T-cell (primary cell): ENCODE measurements at regions not wholly inside any gene's neighbourhood (a gene's known extent, or its start where the extent isn't known, plus 50 kb on each side); places are given as distances from the start of the nearest gene placed in this dataset.

ENCODE experiments used
- ATAC-seq, 4 experiments: fragments of 200-7000 bp in 3 of 4; fragments of 150-1000 bp in 1 of 4; cut with Tn5 transposase; replicated peaks in 1 of 4; 1 replicate in 3 of 4; 2 replicates in 1 of 4; pipeline ENCODE4 v1.10.0; 2021; ENCODE audit warnings: moderate library complexity in 3 of 4, mild to moderate bottlenecking in 2 of 4, moderate number of reproducible peaks in 1 of 4
- CTCF ChIA-PET, 2 donors: fragments of 300-600 bp; sonication (Branson Sonifier 250); formaldehyde crosslinking; loops; one replicate each; lab custom pipeline; 2022; ENCODE audit warnings: antibody characterized with exemption in 2 of 2; lab: Charles Lee
- POLR2A ChIA-PET, 2 donors: fragments of 300-600 bp; sonication (Branson Sonifier 250); formaldehyde crosslinking; loops; one replicate each; lab custom pipeline; 2022; ENCODE audit warnings: antibody characterized with exemption in 2 of 2; lab: Charles Lee
- DNase-seq, 35 experiments: peaks; one replicate each; pipeline versions ENCODE4 v3.0.0 to v3.0.0-alpha.2; 2013 to 2023
- H3K27ac ChIP-seq: one replicate; pipeline ENCODE4 v1.5.1; 2013; ENCODE audit warnings: low read length
- H3K27me3 ChIP-seq, 2 experiments: replicated peaks in 1 of 2; 1 replicate in 1 of 2; 2 replicates in 1 of 2; pipeline versions ENCODE4 v1.6.1 to v1.7.0; 2013; ENCODE audit warnings: low read length in 1 of 2, mixed read lengths in 1 of 2; ENCODE audit not compliant: control insufficient read depth in 2 of 2, insufficient read depth in 2 of 2; ENCODE audit errors: extremely low read depth in 1 of 2
- H3K36me3 ChIP-seq, 2 donors: 1 replicate in 1 of 2; 2 replicates in 1 of 2; pipeline versions ENCODE4 v1.6.1 to v1.7.0; 2013; ENCODE audit warnings: low read length in 1 of 2; ENCODE audit not compliant: control insufficient read depth in 2 of 2, insufficient read depth in 1 of 2; ENCODE audit errors: extremely low read depth in 1 of 2
- H3K4me1 ChIP-seq, 2 experiments: 1 replicate in 1 of 2; 2 replicates in 1 of 2; pipeline versions ENCODE4 v1.6.1 to v1.7.0; 2013; ENCODE audit warnings: low read length in 2 of 2, mixed read lengths in 1 of 2; ENCODE audit not compliant: insufficient read depth in 2 of 2, control insufficient read depth in 1 of 2; ENCODE audit errors: extremely low read depth in 1 of 2
- H3K4me3 ChIP-seq, 2 donors: 1 replicate in 1 of 2; 2 replicates in 1 of 2; pipeline versions ENCODE4 v1.5.1 to v1.7.0; 2013; ENCODE audit warnings: mild to moderate bottlenecking in 2 of 2, low read length in 1 of 2, moderate library complexity in 1 of 2; ENCODE audit not compliant: control insufficient read depth in 1 of 2; ENCODE audit errors: extremely low read depth in 1 of 2
- H3K9me3 ChIP-seq: 2 replicates; pipeline ENCODE4 v1.7.0; 2013
- H3K27ac Mint-ChIP-seq, 2 donors: one replicate each; pipeline ENCODE4 v1.8.0; 2020 to 2021; ENCODE audit warnings: mild to moderate bottlenecking in 2 of 2, mixed read lengths in 2 of 2
- H3K27me3 Mint-ChIP-seq, 2 donors: one replicate each; pipeline ENCODE4 v1.8.0; 2021 to 2022; ENCODE audit warnings: mixed read lengths in 2 of 2
- H3K36me3 Mint-ChIP-seq: one replicate; pipeline ENCODE4 v1.8.0; 2021; ENCODE audit warnings: mixed read lengths
- H3K4me1 Mint-ChIP-seq, 3 donors: one replicate each; pipeline ENCODE4 v1.8.0; 2020 to 2022; ENCODE audit warnings: mixed read lengths in 3 of 3, mild to moderate bottlenecking in 1 of 3
- H3K4me3 Mint-ChIP-seq, 3 donors: one replicate each; pipeline ENCODE4 v1.8.0; 2020 to 2022; ENCODE audit warnings: mild to moderate bottlenecking in 3 of 3, mixed read lengths in 3 of 3, moderate library complexity in 3 of 3
- H3K9me3 Mint-ChIP-seq, 3 donors: one replicate each; pipeline ENCODE4 v1.8.0; 2020 to 2022; ENCODE audit warnings: mixed read lengths in 3 of 3
- WGBS: methylation state at CpG from one replicate; pipeline ENCODE4 v1.1.5; 2013; ENCODE audit warnings: missing lambda C conversion rate; ENCODE audit not compliant: insufficient coverage; 5-methylcytosine and 5-hydroxymethylcytosine counted together

- no peak overlapping the region for H3K27ac Mint-ChIP-seq
Measured at GRCh38 chr13:67416047-67416925, 186.2 kb upstream of the PCDH9 start.

DNA sequence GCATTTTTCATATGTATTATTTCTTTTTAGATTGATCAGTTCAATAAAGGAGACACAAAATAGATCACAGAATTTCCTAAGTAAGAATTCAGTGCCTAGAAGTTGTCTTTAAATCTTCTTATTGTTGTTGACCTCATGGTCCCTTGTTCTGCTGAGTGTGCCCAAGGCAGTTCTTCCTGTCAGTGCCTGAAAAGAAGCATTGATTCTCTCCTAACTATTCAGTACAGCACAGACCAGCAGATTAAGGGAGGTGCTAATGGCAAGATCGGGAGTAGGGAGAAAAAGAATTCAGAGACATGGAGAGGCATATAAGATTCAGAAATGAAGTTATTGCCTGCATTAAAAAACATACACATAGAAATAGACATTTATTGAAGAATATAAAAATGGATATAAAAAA, 180.5 kb upstream of the PCDH9 start:
- H3K9me3 Mint-ChIP-seq, result peaks cover 0 to 3% (median 2%) of the 10 kb centered on the region in 3 donors
- WGBS, result no CpG with 5 or more reads among the region's 1 CpG
- ATAC-seq (no peak), DNase-seq (no peak)
- ChIA-PET CTCF (no interaction called here), POLR2A (no interaction called here)
- H3K27ac Mint-ChIP-seq, result no peak overlapping the region
- no peaks in the 10 kb centered on the region for H3K27me3 ChIP-seq
- H3K9me3 ChIP-seq, result no peaks in the 10 kb centered on the region
- H3K36me3 Mint-ChIP-seq, result no peaks in the 10 kb centered on the region
- no peak overlapping the region for H3K4me3 Mint-ChIP-seq
- H3K4me1 Mint-ChIP-seq, result no peaks in the 10 kb centered on the region
- no peaks in the 10 kb centered on the region for H3K4me1 ChIP-seq
- H3K27ac ChIP-seq, result no peak overlapping the region
- no peaks in the 10 kb centered on the region for H3K36me3 ChIP-seq
- H3K4me3 ChIP-seq, result no peak overlapping the region
- no peaks in the 10 kb centered on the region for H3K27me3 Mint-ChIP-seq

More at GRCh38 chr13:67416047-67416925, 186.2 kb upstream of the PCDH9 start:
- POLR2A ChIA-PET, result no interaction called here
- H3K4me1 ChIP-seq, result no peaks in the 10 kb centered on the region
- no peak overlapping the region for H3K4me3 ChIP-seq
- Mint-ChIP-seq H3K9me3 (peaks cover 0 to 6% (median 0%) of the 10 kb centered on the region in 3 donors), H3K27me3 (no peaks in the 10 kb centered on the region), H3K4me1 (no peaks in the 10 kb centered on the region), H3K36me3 (no peaks in the 10 kb centered on the region), H3K4me3 (no peak overlapping the region)
- CTCF ChIA-PET, result no interaction called here
- no peak overlapping the region for H3K27ac ChIP-seq
- no peaks in the 10 kb centered on the region for H3K9me3 ChIP-seq
- no peaks in the 10 kb centered on the region for H3K27me3 ChIP-seq
- DNase-seq, result no peak
- ATAC-seq, result no peak
- H3K36me3 ChIP-seq, result no peaks in the 10 kb centered on the region
- 82% methylated on average over 8 of the region's 9 CpGs for WGBS

- Histone ChIP-seq H3K9me3 (no peaks in the 10 kb centered on the region), H3K4me3 (no peak overlapping the region), H3K4me1 (no peaks in the 10 kb centered on the region), H3K27me3 (no peaks in the 10 kb centered on the region), H3K36me3 (no peaks in the 10 kb centered on the region), H3K27ac (no peak overlapping the region)
- CTCF ChIA-PET, result no interaction called here
- WGBS, result no CpG with 5 or more reads among the region's 1 CpG
- POLR2A ChIA-PET, result no interaction called here
- H3K4me3 Mint-ChIP-seq, result no peak overlapping the region
- no peaks in the 10 kb centered on the region for H3K4me1 Mint-ChIP-seq
- no peak overlapping the region for H3K27ac Mint-ChIP-seq
- no peaks in the 10 kb centered on the region for H3K36me3 Mint-ChIP-seq
- no peaks in the 10 kb centered on the region for H3K27me3 Mint-ChIP-seq
- DNase-seq, result peak in 1 of 35 experiments; percentile 3
- no peak for ATAC-seq
- peaks cover 2 to 7% (median 3%) of the 10 kb centered on the region in 3 donors for H3K9me3 Mint-ChIP-seq
Measured at GRCh38 chr13:67408798-67409197, 178.7 kb upstream of the PCDH9 start.

DNA sequence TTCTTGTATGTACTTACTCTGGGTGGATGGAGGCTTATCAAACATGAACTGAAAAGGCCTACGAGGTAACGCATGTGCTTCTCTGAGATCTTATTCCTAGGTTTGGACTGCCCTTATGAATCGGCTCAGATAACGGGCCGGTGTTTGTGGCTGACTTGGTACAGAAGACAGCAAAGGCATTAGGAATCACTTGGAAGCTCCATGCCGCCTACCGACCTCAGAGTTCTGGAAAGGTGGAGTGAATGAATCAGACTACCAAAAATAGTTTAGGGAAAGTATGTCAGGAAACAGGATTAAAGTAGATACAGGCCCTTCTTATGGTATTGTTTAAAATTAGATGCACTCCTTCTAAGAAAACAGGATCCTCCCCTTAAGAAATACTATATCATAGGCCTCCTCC, 172.4 kb upstream of the PCDH9 start:
- POLR2A ChIA-PET, result no interaction called here
- Mint-ChIP-seq H3K4me3 (no peak overlapping the region), H3K27ac (no peak overlapping the region), H3K36me3 (no peaks in the 10 kb centered on the region), H3K4me1 (no peaks in the 10 kb centered on the region), H3K9me3 (peaks cover 5 to 22% (median 5%) of the 10 kb centered on the region in 3 donors), H3K27me3 (no peaks in the 10 kb centered on the region)
- ATAC-seq (no peak), DNase-seq (no peak)
- H3K27me3 ChIP-seq, result no peaks in the 10 kb centered on the region
- H3K9me3 ChIP-seq, result no peaks in the 10 kb centered on the region
- no peaks in the 10 kb centered on the region for H3K36me3 ChIP-seq
- 96% methylated on average over 7 of the region's 7 CpGs for WGBS
- CTCF ChIA-PET, result no interaction called here
- H3K4me1 ChIP-seq, result no peaks in the 10 kb centered on the region
- H3K4me3 ChIP-seq, result no peak overlapping the region
- no peak overlapping the region for H3K27ac ChIP-seq

GRCh38 chr13:67395577-67395976, 165.4 kb upstream of the PCDH9 start:
- Mint-ChIP-seq H3K4me3 (no peak overlapping the region), H3K4me1 (no peaks in the 10 kb centered on the region), H3K27me3 (no peaks in the 10 kb centered on the region), H3K9me3 (peaks cover 2 to 11% (median 4%) of the 10 kb centered on the region in 3 donors), H3K27ac (no peak overlapping the region), H3K36me3 (no peaks in the 10 kb centered on the region)
- H3K27ac ChIP-seq, result no peak overlapping the region
- no peaks in the 10 kb centered on the region for H3K36me3 ChIP-seq
- ChIA-PET CTCF (no interaction called here), POLR2A (no interaction called here)
- H3K9me3 ChIP-seq, result no peaks in the 10 kb centered on the region
- ATAC-seq (no peak), DNase-seq (no peak)
- H3K4me1 ChIP-seq, result no peaks in the 10 kb centered on the region
- H3K27me3 ChIP-seq, result no peaks in the 10 kb centered on the region
- H3K4me3 ChIP-seq, result no peak overlapping the region
- WGBS, result no CpG with 5 or more reads among the region's 1 CpG

DNA sequence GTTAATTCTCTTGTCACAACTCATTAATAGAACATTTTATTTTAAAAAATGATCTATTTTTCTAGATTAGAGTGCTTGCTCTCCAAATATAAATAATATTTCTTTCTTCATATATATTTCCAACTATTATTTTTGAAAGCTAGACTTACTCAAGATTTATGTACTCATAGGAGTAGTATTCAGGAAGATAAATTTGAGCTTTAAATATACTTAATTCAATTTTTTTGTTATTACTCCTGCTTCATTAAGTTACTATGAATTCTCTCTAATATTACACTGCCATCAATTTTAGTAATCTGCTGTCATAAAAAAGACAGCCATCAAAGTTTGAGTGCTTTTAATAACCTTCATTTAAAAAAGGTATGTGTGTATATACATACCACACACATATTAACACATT, 161.9 kb upstream of the PCDH9 start:
- H3K4me1 Mint-ChIP-seq, result no peaks in the 10 kb centered on the region
- DNase-seq, result no peak
- no peaks in the 10 kb centered on the region for H3K27me3 ChIP-seq
- no peaks in the 10 kb centered on the region for H3K9me3 ChIP-seq
- no peaks in the 10 kb centered on the region for H3K36me3 ChIP-seq
- no peak overlapping the region for H3K4me3 Mint-ChIP-seq
- no peak overlapping the region for H3K4me3 ChIP-seq
- no peaks in the 10 kb centered on the region for H3K36me3 Mint-ChIP-seq
- no peak overlapping the region for H3K27ac Mint-ChIP-seq
- ChIA-PET POLR2A (no interaction called here), CTCF (no interaction called here)
- no peaks in the 10 kb centered on the region for H3K27me3 Mint-ChIP-seq
- peaks cover 4 to 12% (median 5%) of the 10 kb centered on the region in 3 donors for H3K9me3 Mint-ChIP-seq
- ATAC-seq, result no peak
- no peaks in the 10 kb centered on the region for H3K4me1 ChIP-seq
- H3K27ac ChIP-seq, result no peak overlapping the region
